ENCODE measurements at regions not wholly inside any gene's neighbourhood (a gene's known extent, or its start where the extent isn't known, plus 50 kb on each side); places are given as distances from the start of the nearest gene placed in this dataset.

GRCh38 chr13:106113796-106114195 lies 421.7 kb downstream of the EFNB2 start:
- in situ Hi-C loops (cut with MboI; ENCODE audit: low sequenced_read_pairs), result no loop called here
- no peak overlapping the region for H3K23ac ChIP-seq (ENCODE audit: low read depth, low read length)

More at GRCh38 chr13:106113796-106114195, 421.7 kb downstream of the EFNB2 start:
- ATAC-seq (ENCODE audit: low read depth) (no peak), DNase-seq (peak; percentile 24)
- Histone ChIP-seq H3K27ac (ENCODE audit: insufficient read depth, low read length) (no peak overlapping the region), H3K36me3 (ENCODE audit: control insufficient read depth, insufficient read depth, low read length) (no peaks in the 10 kb centered on the region), H2BK20ac (ENCODE audit: low read depth, low read length) (peak overlapping the region; percentile 33; the same call in 1 of the 2 replicates), H2AFZ (replicated peaks; ENCODE audit: low read length, poor library complexity) (no peak overlapping the region), H2BK120ac (ENCODE audit: low read depth, low read length) (peak overlapping the region; percentile 24), H4K5ac (ENCODE audit: low read depth, low read length) (peak overlapping the region; percentile 13; the same call in 1 of the 2 replicates), H3K9me1 (ENCODE audit: insufficient read depth, low read length) (peaks cover 5% of the 10 kb centered on the region; the same call in 1 of the 2 replicates), H3K14ac (replicated peaks; ENCODE audit: low read depth, low read length) (no peak overlapping the region; the same call in 1 of the 2 replicates), H3K56ac (ENCODE audit: extremely low read depth, insufficient read depth, low read length) (no peak overlapping the region), H3K4me2 (ENCODE audit: low read depth, low read length) (no peak overlapping the region), H4K8ac (ENCODE audit: low read depth in 2 of 2, low read length in 2 of 2) (peak overlapping the region in 1 of 2 experiments; percentile 31; a peak in 2 of 4 replicates), H2BK5ac (ENCODE audit: low read depth, low read length, poor library complexity, severe bottlenecking) (no peak overlapping the region), H2BK15ac (ENCODE audit: low read depth, low read length) (0 out of 3 replicates have a peak overlapping the region, but pooled peaks have one; percentile 3), H2AK9ac (replicated peaks; ENCODE audit: low read depth, low read length, poor library complexity) (no peak overlapping the region), H2AK5ac (ENCODE audit: low read depth, low read length) (no peak overlapping the region), H3K4me3 (ENCODE audit: insufficient read depth, low read depth, low read length) (no peak overlapping the region), H3K4ac (ENCODE audit: low read depth, low read length) (no peak overlapping the region; the same call in 1 of the 2 replicates), H3K18ac (ENCODE audit: low read depth, low read length) (peak overlapping the region; percentile 55; the same call in 1 of the 2 replicates), H3K9me3 (ENCODE audit: control insufficient read depth, insufficient read depth, low read length) (no peaks in the 10 kb centered on the region), H3K27me3 (ENCODE audit: control insufficient read depth, insufficient read depth, low read length) (no peaks in the 10 kb centered on the region), H4K91ac (ENCODE audit: insufficient read depth, low read depth, low read length) (peak overlapping the region; percentile 77; the same call in 1 of the 2 replicates), H3K9ac (ENCODE audit: low read depth, low read length) (no peak overlapping the region), H4K20me1 (ENCODE audit: insufficient read depth, low read length) (no peaks in the 10 kb centered on the region), H3K4me1 (ENCODE audit: control insufficient read depth, insufficient read depth, low read length) (peaks cover 8% of the 10 kb centered on the region), H3K79me1 (ENCODE audit: low read depth in 1 of 2, low read length in 2 of 2) (no peaks in the 10 kb centered on the region)
- no peak for TF ChIP-seq RAD21 (IDR thresholded peaks at IDR 0.05; ENCODE audit: low read length)
- no peak for TF ChIP-seq BHLHE40 (IDR thresholded peaks at IDR 0.05; ENCODE audit: low read depth, low read length)
- TF ChIP-seq MXI1 (IDR thresholded peaks at IDR 0.05; ENCODE audit: borderline replicate concordance, low read depth, low read length), result no peak
- TF ChIP-seq RCOR1 (IDR thresholded peaks at IDR 0.05; ENCODE audit: insufficient replicate concordance, low read length), result no peak
- TF ChIP-seq FOS (IDR thresholded peaks at IDR 0.05; ENCODE audit: low read depth, low read length), result no peak
- no peak for TF ChIP-seq MAZ (IDR thresholded peaks at IDR 0.05; ENCODE audit: borderline replicate concordance, low read depth, low read length)
- no peak for TF ChIP-seq RFX5 (IDR thresholded peaks at IDR 0.05; ENCODE audit: low read depth, low read length)
- TF ChIP-seq, protein P1, sequence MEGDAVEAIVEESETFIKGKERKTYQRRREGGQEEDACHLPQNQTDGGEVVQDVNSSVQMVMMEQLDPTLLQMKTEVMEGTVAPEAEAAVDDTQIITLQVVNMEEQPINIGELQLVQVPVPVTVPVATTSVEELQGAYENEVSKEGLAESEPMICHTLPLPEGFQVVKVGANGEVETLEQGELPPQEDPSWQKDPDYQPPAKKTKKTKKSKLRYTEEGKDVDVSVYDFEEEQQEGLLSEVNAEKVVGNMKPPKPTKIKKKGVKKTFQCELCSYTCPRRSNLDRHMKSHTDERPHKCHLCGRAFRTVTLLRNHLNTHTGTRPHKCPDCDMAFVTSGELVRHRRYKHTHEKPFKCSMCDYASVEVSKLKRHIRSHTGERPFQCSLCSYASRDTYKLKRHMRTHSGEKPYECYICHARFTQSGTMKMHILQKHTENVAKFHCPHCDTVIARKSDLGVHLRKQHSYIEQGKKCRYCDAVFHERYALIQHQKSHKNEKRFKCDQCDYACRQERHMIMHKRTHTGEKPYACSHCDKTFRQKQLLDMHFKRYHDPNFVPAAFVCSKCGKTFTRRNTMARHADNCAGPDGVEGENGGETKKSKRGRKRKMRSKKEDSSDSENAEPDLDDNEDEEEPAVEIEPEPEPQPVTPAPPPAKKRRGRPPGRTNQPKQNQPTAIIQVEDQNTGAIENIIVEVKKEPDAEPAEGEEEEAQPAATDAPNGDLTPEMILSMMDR (conservative IDR thresholded peaks at IDR 0.05; ENCODE audit: low read depth, low read length), result no peak
- no peak for TF ChIP-seq POLR2A (IDR thresholded peaks at IDR 0.05; ENCODE audit: low read depth, low read length)
- TF ChIP-seq MAFK (IDR thresholded peaks at IDR 0.05; ENCODE audit: low read depth, low read length), result no peak
- TF ChIP-seq CEBPB (IDR thresholded peaks at IDR 0.05; ENCODE audit: low read depth, low read length), result no peak
- TF ChIP-seq ELK1 (IDR thresholded peaks at IDR 0.05; ENCODE audit: borderline replicate concordance, low read depth, low read length), result no peak
- TF ChIP-seq, protein P2, sequence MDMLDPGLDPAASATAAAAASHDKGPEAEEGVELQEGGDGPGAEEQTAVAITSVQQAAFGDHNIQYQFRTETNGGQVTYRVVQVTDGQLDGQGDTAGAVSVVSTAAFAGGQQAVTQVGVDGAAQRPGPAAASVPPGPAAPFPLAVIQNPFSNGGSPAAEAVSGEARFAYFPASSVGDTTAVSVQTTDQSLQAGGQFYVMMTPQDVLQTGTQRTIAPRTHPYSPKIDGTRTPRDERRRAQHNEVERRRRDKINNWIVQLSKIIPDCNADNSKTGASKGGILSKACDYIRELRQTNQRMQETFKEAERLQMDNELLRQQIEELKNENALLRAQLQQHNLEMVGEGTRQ (IDR thresholded peaks at IDR 0.05; ENCODE audit: low read depth, low read length), result no peak
- no peak for TF ChIP-seq NFE2L2 (IDR thresholded peaks at IDR 0.05; ENCODE audit: low read depth, low read length)
- TF ChIP-seq SMC3 (IDR thresholded peaks at IDR 0.05; ENCODE audit: low read depth, low read length), result no peak
- TF ChIP-seq CHD1 (IDR thresholded peaks at IDR 0.05; ENCODE audit: low read depth, low read length), result no peak
- ChIA-PET CTCF (no interaction called here), POLR2A (ENCODE audit: unreplicated experiment) (no interaction called here)
- no TSS peak for BruUV-seq (replicated peaks)
- dilution Hi-C loops (cut with HindIII; ENCODE audit: low sequenced_read_pairs, unreplicated experiment) (no loop called here), intact Hi-C loops (cut with micrococcal nuclease) (no loop called here)
- no CpG with 5 or more reads among the region's 1 CpG for WGBS, 2 experiments (ENCODE audit: extremely low coverage in 2 of 2, insufficient read length in 1 of 2)

Measured in IMR-90 (cell line).